ENCODE measurements at regions not wholly inside any gene's neighbourhood (a gene's known extent, or its start where the extent isn't known, plus 50 kb on each side); places are given as distances from the start of the nearest gene placed in this dataset.

DNA sequence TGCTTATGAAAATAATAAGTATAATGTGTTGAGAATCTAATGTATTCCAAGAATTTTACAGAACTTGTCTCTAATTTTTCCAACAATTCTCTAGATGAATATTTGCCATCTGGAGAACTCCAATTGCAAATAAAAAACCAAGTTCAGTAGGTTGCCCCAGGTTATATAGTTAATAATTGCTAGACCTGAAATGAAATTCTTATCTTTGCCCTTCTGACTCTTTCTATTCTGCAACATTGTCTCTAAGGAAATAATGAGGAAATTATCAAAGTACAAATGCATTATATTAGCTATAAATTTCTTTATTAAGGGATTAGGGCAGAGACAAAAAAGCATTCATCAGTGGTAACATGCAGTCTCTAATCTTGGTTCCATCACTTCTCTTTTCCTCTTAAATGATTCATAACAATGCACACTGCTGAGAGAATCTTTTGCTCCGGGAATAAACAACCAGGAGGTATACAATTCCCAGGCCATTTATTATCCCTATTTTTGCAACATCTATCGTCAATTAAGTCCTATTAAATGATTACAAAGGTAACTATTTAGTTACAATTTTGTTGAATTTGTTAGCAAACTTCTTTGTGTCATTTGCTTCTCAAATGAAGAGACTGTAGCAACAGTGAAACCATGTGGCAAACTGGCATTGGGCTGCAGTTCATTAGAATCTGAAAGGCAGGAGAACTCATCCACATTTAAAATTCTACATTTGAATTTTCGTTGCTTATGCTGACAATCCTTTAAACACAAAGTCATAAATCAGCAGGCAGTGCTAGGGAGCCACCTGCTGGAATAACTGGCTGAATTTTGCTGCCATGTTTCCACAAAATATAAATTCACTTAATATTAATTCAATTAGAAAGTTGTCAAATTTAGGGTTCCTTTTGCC is 349.6 kb downstream of the KIF2B start:
- no peak overlapping the region for H3K4me2 ChIP-seq (ENCODE audit: low read length)
- ChIA-PET POLR2A (ENCODE audit: unreplicated experiment) (no interaction called here), CTCF (no interaction called here)
- H3K79me2 ChIP-seq (ENCODE audit: low read length): no peaks in the 10 kb centered on the region
- no peak overlapping the region for H2AFZ ChIP-seq (ENCODE audit: low read length)
- intact Hi-C loops (cut with micrococcal nuclease): no loop called here
- ATAC-seq (no peak), DNase-seq (peak; percentile 60)
- no peak for TF ChIP-seq EZH2phosphoT487 (IDR thresholded peaks at IDR 0.05; ENCODE audit: borderline replicate concordance, low read length)
- TF ChIP-seq, protein P1, sequence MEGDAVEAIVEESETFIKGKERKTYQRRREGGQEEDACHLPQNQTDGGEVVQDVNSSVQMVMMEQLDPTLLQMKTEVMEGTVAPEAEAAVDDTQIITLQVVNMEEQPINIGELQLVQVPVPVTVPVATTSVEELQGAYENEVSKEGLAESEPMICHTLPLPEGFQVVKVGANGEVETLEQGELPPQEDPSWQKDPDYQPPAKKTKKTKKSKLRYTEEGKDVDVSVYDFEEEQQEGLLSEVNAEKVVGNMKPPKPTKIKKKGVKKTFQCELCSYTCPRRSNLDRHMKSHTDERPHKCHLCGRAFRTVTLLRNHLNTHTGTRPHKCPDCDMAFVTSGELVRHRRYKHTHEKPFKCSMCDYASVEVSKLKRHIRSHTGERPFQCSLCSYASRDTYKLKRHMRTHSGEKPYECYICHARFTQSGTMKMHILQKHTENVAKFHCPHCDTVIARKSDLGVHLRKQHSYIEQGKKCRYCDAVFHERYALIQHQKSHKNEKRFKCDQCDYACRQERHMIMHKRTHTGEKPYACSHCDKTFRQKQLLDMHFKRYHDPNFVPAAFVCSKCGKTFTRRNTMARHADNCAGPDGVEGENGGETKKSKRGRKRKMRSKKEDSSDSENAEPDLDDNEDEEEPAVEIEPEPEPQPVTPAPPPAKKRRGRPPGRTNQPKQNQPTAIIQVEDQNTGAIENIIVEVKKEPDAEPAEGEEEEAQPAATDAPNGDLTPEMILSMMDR (conservative IDR thresholded peaks at IDR 0.05; ENCODE audit: low read depth, low read length): peak; percentile 72
- H3K9me2 ChIP-seq (replicated peaks; ENCODE audit: low read length): no peaks in the 10 kb centered on the region
- no peaks in the 10 kb centered on the region for H3K36me3 ChIP-seq (ENCODE audit: low read depth, low read length)
- H3K4me1 ChIP-seq (ENCODE audit: insufficient read depth, low read length): no peaks in the 10 kb centered on the region
- H3K27ac ChIP-seq (ENCODE audit: low read length): no peak overlapping the region
- no TSS peak for BruUV-seq (replicated peaks)
- H3K9ac ChIP-seq (ENCODE audit: low read length): no peak overlapping the region
- H4K20me1 ChIP-seq (ENCODE audit: low read length): no peaks in the 10 kb centered on the region
- H3K9me3 ChIP-seq (ENCODE audit: low read length): no peaks in the 10 kb centered on the region
- H3K4me3 ChIP-seq (ENCODE audit: low read length): no peak overlapping the region
- H3F3A ChIP-seq (ENCODE audit: low read length, unreplicated experiment): no peaks in the 10 kb centered on the region
- no peaks in the 10 kb centered on the region for H3K27me3 ChIP-seq (ENCODE audit: low read length)

DNA sequence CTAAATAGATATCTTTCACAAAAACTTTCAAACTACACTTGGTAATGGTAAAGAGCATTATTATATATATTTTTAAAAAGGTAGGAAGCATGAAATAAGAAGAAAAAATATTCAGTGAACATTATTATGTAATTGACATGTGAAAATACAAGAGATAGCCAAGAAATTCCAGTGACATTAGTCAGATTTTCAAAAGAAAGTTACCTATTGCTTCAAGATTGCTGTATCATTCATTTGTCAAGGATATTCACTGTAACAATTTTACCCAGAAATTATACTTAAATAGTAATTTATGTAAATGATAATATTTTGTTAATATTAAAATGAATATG is 350.2 kb downstream of the KIF2B start:
- POLR2A ChIA-PET (ENCODE audit: unreplicated experiment): no interaction called here
- Histone ChIP-seq H3K4me2 (ENCODE audit: low read length) (no peak overlapping the region), H3K9me2 (replicated peaks; ENCODE audit: low read length) (no peaks in the 10 kb centered on the region), H3K27me3 (ENCODE audit: low read length) (no peaks in the 10 kb centered on the region), H2AFZ (ENCODE audit: low read length) (no peak overlapping the region), H3K79me2 (ENCODE audit: low read length) (no peaks in the 10 kb centered on the region), H4K20me1 (ENCODE audit: low read length) (no peaks in the 10 kb centered on the region), H3K36me3 (ENCODE audit: low read depth, low read length) (no peaks in the 10 kb centered on the region), H3K9ac (ENCODE audit: low read length) (no peak overlapping the region), H3K4me1 (ENCODE audit: insufficient read depth, low read length) (no peaks in the 10 kb centered on the region), H3K27ac (ENCODE audit: low read length) (no peak overlapping the region), H3K9me3 (ENCODE audit: low read length) (no peaks in the 10 kb centered on the region), H3F3A (ENCODE audit: low read length, unreplicated experiment) (no peaks in the 10 kb centered on the region), H3K4me3 (ENCODE audit: low read length) (no peak overlapping the region)
- CTCF ChIA-PET: no interaction called here
- TF ChIP-seq, protein P1 (conservative IDR thresholded peaks at IDR 0.05; ENCODE audit: low read depth, low read length): no peak
- TF ChIP-seq EZH2 (IDR thresholded peaks at IDR 0.05; ENCODE audit: low read length, unreplicated experiment) (no peak), EZH2phosphoT487 (IDR thresholded peaks at IDR 0.05; ENCODE audit: borderline replicate concordance, low read length) (no peak)
- intact Hi-C loops (cut with micrococcal nuclease): no loop called here
- DNase-seq (peak; percentile 14), ATAC-seq (no peak)
- BruUV-seq (replicated peaks): no TSS peak

DNA sequence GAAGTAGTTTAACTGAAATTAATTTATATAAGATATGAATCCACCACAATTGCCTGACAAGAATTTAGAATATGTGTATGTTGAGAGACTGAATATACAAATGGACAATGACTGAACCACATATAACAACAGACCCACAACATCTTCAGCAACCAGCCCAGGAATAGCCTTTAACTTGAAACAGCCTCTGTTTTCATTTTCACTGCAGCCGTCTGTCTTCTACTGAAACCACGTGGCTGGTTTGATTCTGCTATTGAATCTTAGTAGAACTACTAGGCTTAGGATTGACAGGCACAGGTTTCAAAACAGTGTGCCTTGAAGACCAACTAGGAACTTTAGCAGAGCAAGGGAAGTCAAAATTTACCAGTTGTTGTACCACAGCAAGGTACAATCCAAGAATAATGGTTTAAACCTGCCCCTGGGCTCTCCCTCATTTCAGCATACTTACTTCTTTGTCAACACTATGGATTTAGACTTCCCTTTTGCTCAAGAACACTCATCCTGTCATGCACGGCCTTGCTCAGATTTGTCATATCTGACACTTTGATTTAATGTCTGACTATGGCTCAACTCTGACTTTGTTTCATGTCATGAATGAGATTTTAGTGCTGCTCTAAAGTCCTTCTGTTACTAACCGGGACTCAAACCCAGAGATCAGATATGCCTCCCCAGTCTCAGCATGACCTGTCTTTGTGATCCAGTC is 355.0 kb downstream of the KIF2B start:
- no TSS peak for BruUV-seq (replicated peaks)
- no peak for TF ChIP-seq EZH2phosphoT487 (IDR thresholded peaks at IDR 0.05; ENCODE audit: borderline replicate concordance, low read length)
- no peak for TF ChIP-seq EZH2 (IDR thresholded peaks at IDR 0.05; ENCODE audit: low read length, unreplicated experiment)
- TF ChIP-seq, protein P1 (conservative IDR thresholded peaks at IDR 0.05; ENCODE audit: low read depth, low read length): no peak
- H3K4me1 ChIP-seq (ENCODE audit: insufficient read depth, low read length): no peaks in the 10 kb centered on the region
- H2AFZ ChIP-seq (ENCODE audit: low read length): no peak overlapping the region
- H3K9ac ChIP-seq (ENCODE audit: low read length): no peak overlapping the region
- POLR2A ChIA-PET (ENCODE audit: unreplicated experiment): no interaction called here
- H3F3A ChIP-seq (ENCODE audit: low read length, unreplicated experiment): no peaks in the 10 kb centered on the region
- H3K27me3 ChIP-seq (ENCODE audit: low read length): no peaks in the 10 kb centered on the region
- no peak overlapping the region for H3K4me2 ChIP-seq (ENCODE audit: low read length)
- no peak for DNase-seq
- intact Hi-C loops (cut with micrococcal nuclease): no loop called here
- CTCF ChIA-PET: no interaction called here
- H3K9me3 ChIP-seq (ENCODE audit: low read length): peaks cover 19% of the 10 kb centered on the region
- H3K79me2 ChIP-seq (ENCODE audit: low read length): no peaks in the 10 kb centered on the region
- H3K27ac ChIP-seq (ENCODE audit: low read length): no peak overlapping the region
- H3K9me2 ChIP-seq (replicated peaks; ENCODE audit: low read length): no peaks in the 10 kb centered on the region
- H3K4me3 ChIP-seq (ENCODE audit: low read length): no peak overlapping the region
- H4K20me1 ChIP-seq (ENCODE audit: low read length): no peaks in the 10 kb centered on the region
- no peaks in the 10 kb centered on the region for H3K36me3 ChIP-seq (ENCODE audit: low read depth, low read length)
- no peak for ATAC-seq
